ENCODE measurements at regions not wholly inside any gene's neighbourhood (a gene's known extent, or its start where the extent isn't known, plus 50 kb on each side); places are given as distances from the start of the nearest gene placed in this dataset.

GRCh38 chr13:24068472-24068871 lies 92.0 kb upstream of the SPATA13 start:
- DNase-seq (no peak), ATAC-seq (no peak)
- Histone ChIP-seq H3K4me3 (no peak overlapping the region), H3K4me1 (ENCODE audit: low read depth) (no peaks in the 10 kb centered on the region), H3K9me3 (no peaks in the 10 kb centered on the region), H3K36me3 (ENCODE audit: low read depth) (no peaks in the 10 kb centered on the region)
- intact Hi-C loops (cut with DNase I, micrococcal nuclease), result no loop called here
- TF ChIP-seq, protein P1, sequence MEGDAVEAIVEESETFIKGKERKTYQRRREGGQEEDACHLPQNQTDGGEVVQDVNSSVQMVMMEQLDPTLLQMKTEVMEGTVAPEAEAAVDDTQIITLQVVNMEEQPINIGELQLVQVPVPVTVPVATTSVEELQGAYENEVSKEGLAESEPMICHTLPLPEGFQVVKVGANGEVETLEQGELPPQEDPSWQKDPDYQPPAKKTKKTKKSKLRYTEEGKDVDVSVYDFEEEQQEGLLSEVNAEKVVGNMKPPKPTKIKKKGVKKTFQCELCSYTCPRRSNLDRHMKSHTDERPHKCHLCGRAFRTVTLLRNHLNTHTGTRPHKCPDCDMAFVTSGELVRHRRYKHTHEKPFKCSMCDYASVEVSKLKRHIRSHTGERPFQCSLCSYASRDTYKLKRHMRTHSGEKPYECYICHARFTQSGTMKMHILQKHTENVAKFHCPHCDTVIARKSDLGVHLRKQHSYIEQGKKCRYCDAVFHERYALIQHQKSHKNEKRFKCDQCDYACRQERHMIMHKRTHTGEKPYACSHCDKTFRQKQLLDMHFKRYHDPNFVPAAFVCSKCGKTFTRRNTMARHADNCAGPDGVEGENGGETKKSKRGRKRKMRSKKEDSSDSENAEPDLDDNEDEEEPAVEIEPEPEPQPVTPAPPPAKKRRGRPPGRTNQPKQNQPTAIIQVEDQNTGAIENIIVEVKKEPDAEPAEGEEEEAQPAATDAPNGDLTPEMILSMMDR (IDR thresholded peaks at IDR 0.05), result no peak

DNA sequence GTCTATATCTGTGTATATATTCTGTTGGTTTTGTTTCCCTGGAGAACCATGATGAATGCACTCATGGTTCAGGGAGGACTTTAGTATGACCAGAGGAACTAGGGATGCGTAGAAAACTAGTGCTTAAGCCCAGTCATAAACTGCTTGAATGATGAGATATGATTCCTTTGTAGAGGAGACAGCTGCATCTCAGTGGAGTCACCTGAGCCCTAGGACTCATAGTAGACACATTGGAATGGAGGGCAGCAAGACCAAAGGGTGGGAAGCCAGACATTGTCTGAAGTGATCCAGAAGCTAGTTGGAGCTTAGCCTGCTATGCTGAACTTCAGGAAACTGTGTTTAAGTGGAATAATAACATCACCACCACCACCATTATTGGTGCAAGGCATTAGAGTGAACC lies 89.5 kb upstream of the SPATA13 start:
- H3K4me1 ChIP-seq (ENCODE audit: low read depth), result peaks cover 10% of the 10 kb centered on the region
- H3K9me3 ChIP-seq, result no peaks in the 10 kb centered on the region
- no peak for DNase-seq
- ATAC-seq, result no peak
- TF ChIP-seq, protein P1 (IDR thresholded peaks at IDR 0.05), result no peak
- no peaks in the 10 kb centered on the region for H3K36me3 ChIP-seq (ENCODE audit: low read depth)
- no peak overlapping the region for H3K4me3 ChIP-seq
- intact Hi-C loops (cut with DNase I, micrococcal nuclease), result no loop called here

- TF ChIP-seq, protein P1 (IDR thresholded peaks at IDR 0.05), result no peak
- ATAC-seq (peak; percentile 58), DNase-seq (no peak)
- no peaks in the 10 kb centered on the region for H3K9me3 ChIP-seq
- peaks cover 10% of the 10 kb centered on the region for H3K4me1 ChIP-seq (ENCODE audit: low read depth)
- no peak overlapping the region for H3K4me3 ChIP-seq
- intact Hi-C loops (cut with DNase I, micrococcal nuclease), result no loop called here
- no peaks in the 10 kb centered on the region for H3K36me3 ChIP-seq (ENCODE audit: low read depth)
These were observed 89.0 kb upstream of the SPATA13 start for GRCh38 chr13:24071423-24072075.

- TF ChIP-seq, protein P1 (IDR thresholded peaks at IDR 0.05), result no peak
- Histone ChIP-seq H3K36me3 (ENCODE audit: low read depth) (no peaks in the 10 kb centered on the region), H3K9me3 (no peaks in the 10 kb centered on the region), H3K4me1 (ENCODE audit: low read depth) (peaks cover 10% of the 10 kb centered on the region), H3K4me3 (no peak overlapping the region)
- ATAC-seq, result no peak
- intact Hi-C loops (cut with DNase I, micrococcal nuclease), result no loop called here
- no peak for DNase-seq
These were observed 86.9 kb upstream of the SPATA13 start for GRCh38 chr13:24073657-24074056.

- H3K4me3 ChIP-seq, result no peak overlapping the region
- H3K4me1 ChIP-seq (ENCODE audit: low read depth), result peaks cover 10% of the 10 kb centered on the region
- H3K9me3 ChIP-seq, result no peaks in the 10 kb centered on the region
- H3K36me3 ChIP-seq (ENCODE audit: low read depth), result no peaks in the 10 kb centered on the region
- DNase-seq (peak in 1 of 3 donors; percentile 40), ATAC-seq (peak; percentile 62)
- TF ChIP-seq, protein P1 (IDR thresholded peaks at IDR 0.05), result no peak
- intact Hi-C loops (cut with DNase I, micrococcal nuclease), result no loop called here
These were observed 85.8 kb upstream of the SPATA13 start for GRCh38 chr13:24074678-24075077.

Data from mucosa of descending colon (tissue), 3 donors.